H1 (cell line): ENCODE measurements at regions not wholly inside any gene's neighbourhood (a gene's known extent, or its start where the extent isn't known, plus 50 kb on each side); places are given as distances from the start of the nearest gene placed in this dataset.

Experiments
- CTCF ChIA-PET: fragments of 300-600 bp; sonication (Branson Sonifier 250); formaldehyde crosslinking; loops from one replicate; lab custom pipeline; 2021; ENCODE audit not compliant: partially characterized antibody; lab: Charles Lee
- POLR2A ChIA-PET: fragments of 300-600 bp; sonication (Branson Sonifier 250); formaldehyde crosslinking; loops from one replicate; lab custom pipeline; 2021; ENCODE audit warnings: inconsistent platforms; ENCODE audit not compliant: partially characterized antibody; lab: Charles Lee
- DNase-seq, 2 experiments: peaks; one replicate each; pipeline versions ENCODE4 v3.0.0 to v3.0.0-alpha.2; 2010 to 2022; ENCODE audit warnings: low spot score in 2 of 2, low read depth in 1 of 2, mixed read lengths in 1 of 2
- FAIRE-seq: peaks from 2 replicates; lab custom pipeline; 2011; peaks lifted over from hg19 to GRCh38; lab: Jason Lieb, UNC
- H2AFZ ChIP-seq: 2 replicates; pipeline ENCODE4 v1.8.1; 2012; ENCODE audit warnings: low read length, inconsistent platforms
- H2AK5ac ChIP-seq: 2 replicates; pipeline ENCODE4 v1.6.1; 2013; ENCODE audit warnings: low read depth, low read length
- H2BK120ac ChIP-seq: replicated peaks from 2 replicates; pipeline ENCODE3; 2013; ENCODE audit warnings: low read depth, low read length, inconsistent platforms
- H2BK12ac ChIP-seq: 2 replicates; pipeline ENCODE4 v1.6.1; 2013; ENCODE audit warnings: low read depth, low read length
- H2BK15ac ChIP-seq: 2 replicates; pipeline ENCODE4 v1.6.1; 2013; ENCODE audit warnings: low read length
- H2BK20ac ChIP-seq: 2 replicates; pipeline ENCODE4 v1.6.1; 2013; ENCODE audit warnings: low read length
- H2BK5ac ChIP-seq: 2 replicates; pipeline ENCODE4 v1.6.1; 2013; ENCODE audit warnings: low read depth, low read length
- H3K14ac ChIP-seq: 2 replicates; pipeline ENCODE4 v1.6.1; 2013; ENCODE audit warnings: inconsistent platforms; ENCODE audit not compliant: insufficient read length
- H3K18ac ChIP-seq: 2 replicates; pipeline ENCODE4 v1.6.1; 2013; ENCODE audit warnings: low read length; ENCODE audit errors: extremely low read depth
- H3K23ac ChIP-seq: 2 replicates; pipeline ENCODE4 v1.6.1; 2013; ENCODE audit warnings: inconsistent platforms; ENCODE audit not compliant: insufficient read length
- H3K23me2 ChIP-seq: 2 replicates; pipeline ENCODE4 v1.6.1; 2013; ENCODE audit warnings: low read depth, low read length
- H3K27ac ChIP-seq: 2 replicates; pipeline ENCODE4 v1.6.1; 2011; ENCODE audit warnings: low read depth, low read length, inconsistent platforms
- H3K27me3 ChIP-seq, 4 experiments: replicated peaks in 1 of 4; 1 replicate in 1 of 4; 2 replicates in 3 of 4; pipeline versions ENCODE4 v1.6.1 to v1.8.1; 2011 to 2013; ENCODE audit warnings: low read length in 3 of 4, mild to moderate bottlenecking in 3 of 4, inconsistent platforms in 2 of 4, mixed read lengths in 2 of 4, moderate library complexity in 1 of 4; ENCODE audit not compliant: control insufficient read depth in 3 of 4, insufficient read depth in 3 of 4; ENCODE audit errors: extremely low read depth in 1 of 4
- H3K36me3 ChIP-seq, 4 experiments: 2 replicates each; pipeline versions ENCODE4 v1.6.1 to v1.8.1; 2011 to 2013; ENCODE audit warnings: mild to moderate bottlenecking in 4 of 4, low read length in 3 of 4, moderate library complexity in 2 of 4, control low read depth in 1 of 4, inconsistent platforms in 1 of 4; ENCODE audit not compliant: insufficient read depth in 4 of 4, control insufficient read depth in 2 of 4
- H3K4ac ChIP-seq: replicated peaks from 2 replicates; pipeline ENCODE3; 2013; ENCODE audit warnings: low read length, low read depth, mixed read lengths, inconsistent platforms; ENCODE audit not compliant: insufficient read length
- H3K4me1 ChIP-seq, 4 experiments: replicated peaks in 1 of 4; 1 replicate in 1 of 4; 2 replicates in 3 of 4; pipeline versions ENCODE4 v1.6.1 to v1.8.1; 2011 to 2013; ENCODE audit warnings: low read length in 3 of 4, inconsistent platforms in 2 of 4, mixed read lengths in 1 of 4; ENCODE audit not compliant: insufficient read depth in 4 of 4, control insufficient read depth in 3 of 4
- H3K4me2 ChIP-seq, 2 experiments: 2 replicates each; pipeline versions ENCODE4 v1.6.1 to v1.8.1; 2011 to 2013; ENCODE audit warnings: low read depth in 2 of 2, low read length in 2 of 2, control low read depth in 1 of 2, inconsistent platforms in 1 of 2, mild to moderate bottlenecking in 1 of 2; ENCODE audit not compliant: insufficient read depth in 1 of 2
- H3K4me3 ChIP-seq, 4 experiments: fragments of 200-600, 300-600 bp in 1 of 4; sonication (generic), shearing (Covaris generic), sonication (Bioruptor Twin) in 1 of 4; 2 replicates each; pipeline versions ENCODE4 v1.5.1 to v1.8.1; 2011 to 2016; ENCODE audit warnings: low read length in 4 of 4, low read depth in 3 of 4, control low read depth in 2 of 4, inconsistent platforms in 2 of 4, mild to moderate bottlenecking in 2 of 4, mixed read lengths in 1 of 4, moderate library complexity in 1 of 4; ENCODE audit not compliant: insufficient read depth in 2 of 4; ENCODE audit errors: extremely low read depth in 1 of 4
- H3K56ac ChIP-seq: replicated peaks from 2 replicates; pipeline ENCODE3; 2013; ENCODE audit warnings: low read depth, mild to moderate bottlenecking, mixed read lengths, low read length, inconsistent platforms; ENCODE audit not compliant: insufficient read length
- H3K79me1 ChIP-seq: 2 replicates; pipeline ENCODE4 v1.6.1; 2013; ENCODE audit warnings: low read depth, low read length, control low read depth
- H3K79me2 ChIP-seq, 2 experiments: 2 replicates each; pipeline versions ENCODE4 v1.6.1 to v1.8.1; 2012 to 2013; ENCODE audit warnings: low read length in 2 of 2, mild to moderate bottlenecking in 2 of 2, inconsistent platforms in 1 of 2; ENCODE audit not compliant: insufficient read depth in 2 of 2, control insufficient read depth in 1 of 2
- H3K9ac ChIP-seq, 4 experiments: replicated peaks in 1 of 4; 1 replicate in 1 of 4; 2 replicates in 3 of 4; pipeline versions ENCODE4 v1.6.1 to v1.8.1; 2011 to 2013; ENCODE audit warnings: low read depth in 3 of 4, low read length in 3 of 4, control low read depth in 2 of 4, mild to moderate bottlenecking in 2 of 4, moderate library complexity in 2 of 4, inconsistent platforms in 1 of 4; ENCODE audit errors: extremely low read depth in 1 of 4
- H3K9me3 ChIP-seq, 2 experiments: 2 replicates each; pipeline versions ENCODE4 v1.6.1 to v1.8.1; 2012 to 2013; ENCODE audit warnings: mild to moderate bottlenecking in 2 of 2, moderate library complexity in 2 of 2, control low read depth in 1 of 2, inconsistent platforms in 1 of 2, low read depth in 1 of 2, low read length in 1 of 2, mixed read lengths in 1 of 2; ENCODE audit not compliant: insufficient read depth in 2 of 2
- H4K20me1 ChIP-seq, 2 experiments: replicated peaks in 1 of 2; 2 replicates each; pipeline versions ENCODE3 to v1.8.1; 2011 to 2013; ENCODE audit warnings: inconsistent platforms in 2 of 2, low read length in 2 of 2, mild to moderate bottlenecking in 1 of 2; ENCODE audit not compliant: insufficient read depth in 2 of 2, control insufficient read depth in 1 of 2
- H4K5ac ChIP-seq: 2 replicates; pipeline ENCODE4 v1.6.1; 2013; ENCODE audit warnings: low read length, low read depth, mixed read lengths, inconsistent platforms; ENCODE audit not compliant: insufficient read length
- H4K8ac ChIP-seq: 2 replicates; pipeline ENCODE4 v1.8.0; 2013; ENCODE audit warnings: mild to moderate bottlenecking, moderate library complexity, low read length, inconsistent platforms; ENCODE audit not compliant: insufficient read depth; ENCODE audit errors: extremely low read depth
- H4K91ac ChIP-seq: replicated peaks from 2 replicates; pipeline ENCODE3; 2013; ENCODE audit warnings: low read length, mixed read lengths, inconsistent platforms; ENCODE audit not compliant: insufficient read length
- ASH2L ChIP-seq: fragments of 200-600, 300-600 bp; sonication (generic); IDR thresholded peaks from one replicate; pipeline ENCODE4 v1.7.1; 2017; ENCODE audit warnings: low read length
- CBX5 ChIP-seq: fragments of 300-800, 300-1000 bp; sonication (generic); IDR thresholded peaks from 2 replicates; pipeline ENCODE4 v1.7.1; 2016; ENCODE audit warnings: antibody characterized with exemption, low read length, low read depth
- KDM4A ChIP-seq: IDR thresholded peaks from one replicate; pipeline ENCODE4 v1.7.1; 2012; ENCODE audit warnings: low read depth, mild to moderate bottlenecking, moderate library complexity, low read length, inconsistent platforms; ENCODE audit not compliant: severe bottlenecking
- SP4 ChIP-seq: IDR thresholded peaks from 2 replicates; pipeline ENCODE4 v1.6.1; 2012; ENCODE audit warnings: low read length, inconsistent platforms
- WGBS, 2 experiments: shearing (Covaris generic) in 1 of 2; methylation state at CpG; one replicate each; pipeline versions ENCODE4 v1.1.6 to v1.1.7; 2013 to 2015; ENCODE audit warnings: low lambda C conversion rate in 2 of 2, mixed read lengths in 2 of 2, inconsistent platforms in 1 of 2, low coverage in 1 of 2, missing lambda C conversion rate in 1 of 2; ENCODE audit not compliant: insufficient replicate concordance in 2 of 2, insufficient coverage in 1 of 2, insufficient read length in 1 of 2; ENCODE audit errors: extremely low coverage in 1 of 2, missing lambda C conversion rate in 1 of 2; 5-methylcytosine and 5-hydroxymethylcytosine counted together

DNA sequence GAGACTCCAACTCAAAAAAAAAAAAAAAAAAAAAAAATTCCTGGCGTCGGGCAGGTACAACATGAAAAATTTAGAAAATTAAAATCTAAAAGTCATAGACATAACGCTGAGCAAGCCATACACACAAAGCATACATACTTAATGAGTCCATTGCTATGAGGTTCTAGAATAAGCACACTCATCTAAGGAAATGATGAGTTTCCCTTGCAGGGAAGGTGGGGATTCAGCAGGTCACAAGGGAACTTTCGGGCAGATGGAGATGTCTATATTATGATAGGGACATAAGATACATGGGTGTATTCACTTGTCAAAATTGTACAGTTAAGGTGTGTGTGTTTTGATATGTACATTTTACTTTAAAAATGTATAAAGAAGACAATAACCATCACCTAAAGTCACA, 120.2 kb upstream of the LIPC start:
- Histone ChIP-seq H2BK5ac (no peak overlapping the region), H3K9ac (no peak overlapping the region), H3K4me1 (peaks cover 2 to 9% (median 5%) of the 10 kb centered on the region in 4 experiments; a peak in 5 of 7 replicates), H3K4me2 (no peak overlapping the region), H4K91ac (no peak overlapping the region), H3K79me2 (no peaks in the 10 kb centered on the region), H2BK120ac (no peak overlapping the region), H2BK12ac (no peak overlapping the region), H2AFZ (no peak overlapping the region), H2BK15ac (no peak overlapping the region), H3K27me3 (no peaks in the 10 kb centered on the region), H3K4ac (no peak overlapping the region), H3K56ac (no peak overlapping the region), H3K27ac (no peak overlapping the region), H3K36me3 (no peaks in the 10 kb centered on the region), H4K5ac (no peak overlapping the region), H3K79me1 (no peaks in the 10 kb centered on the region), H2AK5ac (no peak overlapping the region), H3K9me3 (no peaks in the 10 kb centered on the region), H3K4me3 (no peak overlapping the region), H3K14ac (no peak overlapping the region)
- POLR2A ChIA-PET = no interaction called here
- 81% methylated on average over 4 of the region's 4 CpGs; no CpG with 5 or more reads in 1 of the 2 experiments for WGBS, 2 experiments
- FAIRE-seq (no peak), DNase-seq (no peak)
- CTCF ChIA-PET = no interaction called here
- no peak for TF ChIP-seq CBX5
- TF ChIP-seq SP4 = no peak
- no peak for TF ChIP-seq ASH2L
- no peak for TF ChIP-seq KDM4A
- TF ChIP-seq, all 59 proteins: peak for 0
- Histone ChIP-seq H3K23me2 (no peaks in the 10 kb centered on the region), H3K23ac (no peak overlapping the region), H4K20me1 (no peaks in the 10 kb centered on the region), H3K18ac (no peak overlapping the region), H2BK20ac (no peak overlapping the region), H4K8ac (no peak overlapping the region)
